ENCODE measurements at regions not wholly inside any gene's neighbourhood (a gene's known extent, or its start where the extent isn't known, plus 50 kb on each side); places are given as distances from the start of the nearest gene placed in this dataset.

GRCh38 chr15:29601811-29602210 is 220.5 kb downstream of the TJP1 start:
- no peak for DNase-seq (ENCODE audit: low spot score)

GRCh38 chr15:29600262-29600661 is 222.0 kb downstream of the TJP1 start:
- DNase-seq (ENCODE audit: low spot score): no peak

DNA sequence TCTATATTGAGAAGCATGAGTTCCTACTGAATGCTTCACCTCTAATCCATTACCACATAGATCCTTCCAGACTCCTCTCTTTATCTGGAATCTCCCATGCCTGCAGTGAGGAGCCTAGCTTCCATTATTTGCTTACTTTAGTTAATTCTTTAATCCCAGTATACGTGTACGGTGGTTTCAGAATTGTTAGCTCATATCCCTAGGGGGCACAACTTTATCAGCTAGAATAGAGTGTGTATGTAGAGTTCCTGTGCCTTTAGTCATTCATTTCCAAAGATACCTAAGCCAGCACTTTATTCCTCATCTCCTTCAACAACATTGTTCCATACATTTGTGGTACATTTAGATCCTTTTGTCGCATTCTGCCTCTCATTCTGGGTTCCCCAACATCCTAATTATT is 226.0 kb downstream of the TJP1 start:
- DNase-seq (ENCODE audit: low spot score): peak; percentile 8

- DNase-seq (ENCODE audit: low spot score): no peak
Observed at GRCh38 chr15:29593629-29594028, 228.6 kb downstream of the TJP1 start.

DNA sequence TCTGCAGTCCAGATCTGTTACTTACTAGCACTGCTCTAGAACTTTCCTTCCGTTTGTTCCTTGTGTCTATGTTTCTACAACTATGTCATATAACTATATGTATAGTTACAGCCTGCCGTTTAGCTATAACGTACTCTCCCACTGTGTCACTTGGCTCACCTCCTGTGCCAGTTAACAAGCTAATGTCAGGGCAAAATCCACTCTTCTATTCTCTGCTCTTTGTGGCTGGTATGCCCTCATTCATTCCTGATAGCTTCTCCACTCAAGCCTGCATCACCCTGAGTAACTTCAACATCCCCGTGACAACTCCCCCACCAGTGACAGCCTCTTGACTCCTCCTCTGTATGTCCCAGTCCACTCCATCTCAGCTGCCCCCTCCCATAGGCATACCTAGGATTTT is 229.2 kb downstream of the TJP1 start:
- DNase-seq (ENCODE audit: low spot score): no peak

DNA sequence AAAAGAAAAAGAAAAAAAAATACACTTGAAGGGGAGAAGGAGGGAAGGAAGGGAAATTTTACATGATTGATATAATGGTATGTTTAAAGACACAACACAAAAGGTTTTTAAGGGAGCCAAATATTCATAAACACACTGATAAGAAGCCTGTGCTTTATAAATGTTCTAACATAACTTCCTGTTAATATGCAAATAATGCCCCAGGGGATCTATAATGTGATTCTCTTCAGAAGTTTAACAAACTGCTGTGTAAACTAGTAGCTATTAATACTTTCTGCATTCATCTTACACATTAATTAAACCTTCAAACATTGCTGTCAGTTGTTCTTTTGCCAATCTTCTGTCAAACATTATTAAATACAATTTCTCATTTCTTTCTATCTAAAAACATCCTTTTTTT is 231.6 kb downstream of the TJP1 start:
- no peak for DNase-seq (ENCODE audit: low spot score)

DNA sequence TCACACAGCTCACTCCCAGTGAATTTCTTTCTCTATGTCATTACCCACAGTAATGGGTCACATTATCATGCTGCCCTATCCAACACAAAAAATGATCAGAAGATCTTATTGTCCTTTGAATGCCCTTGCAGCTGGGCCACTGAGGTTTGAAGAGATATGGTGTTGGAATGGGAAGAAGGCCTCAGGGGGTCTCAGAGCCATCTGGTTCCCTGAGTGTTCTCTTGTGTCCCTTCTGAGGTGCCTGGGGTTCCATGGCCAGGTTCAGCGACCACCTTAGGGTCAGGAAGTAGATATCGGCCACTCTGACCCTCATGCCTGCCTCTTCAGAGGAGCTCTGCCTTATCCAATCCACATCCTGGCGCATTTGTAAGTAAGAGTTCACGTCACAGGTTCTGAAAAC is 232.3 kb downstream of the TJP1 start:
- DNase-seq (ENCODE audit: low spot score): no peak

GRCh38 chr15:29589416-29589815 is 232.9 kb downstream of the TJP1 start:
- no peak for DNase-seq (ENCODE audit: low spot score)

DNA sequence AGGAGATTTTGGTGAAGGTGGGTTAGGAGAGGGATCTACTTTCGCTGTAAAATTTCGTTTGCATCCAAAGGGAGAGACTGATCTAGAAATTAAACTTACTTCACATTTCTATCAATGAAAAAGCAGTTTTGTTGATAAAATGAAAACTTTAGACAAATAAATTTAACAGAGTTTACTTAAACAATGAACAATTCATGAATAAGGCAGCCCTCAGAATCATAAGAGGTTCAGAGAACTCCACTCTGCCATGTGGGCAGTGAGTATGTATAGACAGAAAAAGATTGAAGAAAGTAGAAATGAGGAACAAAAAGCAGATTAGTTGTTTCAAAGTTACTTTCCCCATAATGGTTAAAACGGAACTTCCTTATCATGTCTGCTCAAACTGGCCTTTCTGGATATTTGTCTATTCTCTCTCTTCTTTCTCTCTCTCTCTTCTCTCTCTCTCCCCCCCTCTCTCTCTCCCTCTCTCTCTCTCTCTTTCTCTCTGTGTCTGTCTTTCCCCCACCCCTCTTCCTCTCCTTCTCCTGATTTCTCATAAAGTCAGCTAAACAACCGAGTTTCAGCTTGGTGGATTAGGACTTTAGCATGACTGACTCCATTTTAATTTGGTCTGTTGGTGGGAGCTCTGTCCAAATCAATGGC is 248.9 kb downstream of the TJP1 start:
- no peak for DNase-seq (ENCODE audit: low spot score)

GRCh38 chr15:29571792-29572431 is 250.4 kb downstream of the TJP1 start:
- peak; percentile 21 for DNase-seq (ENCODE audit: low spot score)

- DNase-seq (ENCODE audit: low spot score): peak; percentile 50
Observed at GRCh38 chr15:29570948-29571791, 251.1 kb downstream of the TJP1 start.

DNA sequence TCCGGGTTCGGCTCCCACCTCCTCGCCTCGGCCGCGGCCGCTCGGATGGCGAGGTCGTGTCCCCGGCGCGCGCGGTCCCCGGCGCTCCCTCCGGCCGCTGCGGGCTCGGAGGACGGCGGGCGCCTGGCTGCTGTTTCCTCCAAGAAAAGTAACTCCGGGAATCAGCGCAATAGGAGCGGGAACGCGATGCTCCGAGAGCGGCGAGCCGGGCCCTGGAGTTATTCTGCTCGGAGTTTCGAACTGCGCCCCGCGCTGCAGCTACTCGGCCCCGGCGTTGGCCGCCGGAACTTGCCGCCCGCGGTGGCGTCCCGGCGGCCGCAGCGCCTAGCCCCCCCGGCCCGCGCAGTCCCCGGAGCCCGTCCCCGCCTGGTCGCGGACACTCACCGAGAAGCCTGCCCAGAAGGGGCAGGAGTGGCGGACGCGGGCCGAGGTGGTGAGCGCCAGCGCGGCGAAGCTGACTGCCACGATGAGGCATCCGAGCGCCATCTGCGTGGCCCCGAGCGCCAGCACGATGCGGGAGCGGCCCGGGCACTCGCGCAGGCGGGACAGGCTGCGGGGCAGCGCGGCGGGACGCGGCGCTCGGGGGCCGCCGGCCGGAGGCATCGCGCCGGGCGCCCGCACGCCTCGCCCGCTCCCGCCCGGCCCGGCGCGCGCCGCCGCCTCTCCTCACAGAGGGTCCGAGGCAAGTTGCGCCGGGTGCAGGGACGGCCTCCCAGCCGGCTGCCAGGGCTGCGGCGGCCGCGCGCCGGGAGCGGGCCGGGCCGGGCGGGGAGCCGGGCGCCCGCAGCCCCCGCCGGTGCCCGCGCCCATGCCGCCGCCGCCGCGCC is 251.9 kb downstream of the TJP1 start:
- DNase-seq (ENCODE audit: low spot score): peak; percentile 11

DNA sequence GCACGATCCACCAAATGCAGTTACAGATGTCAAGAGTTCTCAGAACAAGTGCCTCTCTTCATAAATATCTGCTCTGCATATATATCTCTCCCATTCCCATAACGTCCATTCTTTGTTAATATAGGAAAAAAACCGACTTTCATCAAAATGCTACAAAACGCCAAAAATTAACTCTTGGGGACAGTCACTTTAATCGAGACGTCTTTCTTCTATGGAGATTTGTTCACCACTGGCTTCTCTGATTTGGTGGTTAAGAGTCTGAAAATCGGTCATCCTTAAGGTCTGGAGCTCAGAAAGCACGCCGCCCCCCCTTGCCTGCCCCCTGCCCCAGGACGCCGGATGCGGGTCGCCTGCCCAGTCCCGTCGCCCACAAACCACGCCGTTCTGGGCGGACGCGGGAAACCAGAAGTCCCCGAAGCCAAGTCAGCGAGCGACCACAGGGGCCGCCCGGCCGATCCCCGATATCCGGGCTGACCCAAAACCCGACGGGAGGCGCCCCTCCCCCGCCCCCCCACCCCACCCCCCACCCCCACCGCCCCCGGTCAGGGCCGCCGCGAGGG is 252.7 kb downstream of the TJP1 start:
- peak; percentile 10 for DNase-seq (ENCODE audit: low spot score)

- DNase-seq (ENCODE audit: low spot score): peak; percentile 78
Observed at GRCh38 chr15:29568840-29569532, 253.3 kb downstream of the TJP1 start.

- DNase-seq (ENCODE audit: low spot score): no peak
Observed at GRCh38 chr15:29567336-29567735, 254.9 kb downstream of the TJP1 start.

DNA sequence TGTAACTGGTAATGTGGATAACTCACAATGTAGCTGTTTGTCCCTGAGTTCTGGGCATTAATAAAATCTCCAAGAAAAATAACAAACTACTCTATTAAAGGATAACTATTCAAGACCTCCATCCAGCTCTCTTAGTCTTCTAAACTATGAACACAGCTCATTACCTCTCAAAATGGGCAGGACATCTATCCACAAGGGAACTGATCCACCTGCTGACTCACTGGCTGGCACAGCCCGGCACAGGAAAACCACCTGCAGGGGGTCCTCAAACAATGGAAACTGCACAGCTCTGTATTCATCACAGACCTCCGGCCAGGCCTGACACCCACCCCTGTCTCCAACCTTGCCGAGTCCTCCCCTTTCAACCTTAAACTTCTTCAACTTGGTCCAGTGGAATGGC is 255.4 kb downstream of the TJP1 start:
- no peak for DNase-seq (ENCODE audit: low spot score)

GRCh38 chr15:29563112-29563511 is 259.2 kb downstream of the TJP1 start:
- DNase-seq (ENCODE audit: low spot score): no peak

GRCh38 chr15:29560896-29561295 is 261.4 kb downstream of the TJP1 start:
- DNase-seq (ENCODE audit: low spot score): no peak

DNA sequence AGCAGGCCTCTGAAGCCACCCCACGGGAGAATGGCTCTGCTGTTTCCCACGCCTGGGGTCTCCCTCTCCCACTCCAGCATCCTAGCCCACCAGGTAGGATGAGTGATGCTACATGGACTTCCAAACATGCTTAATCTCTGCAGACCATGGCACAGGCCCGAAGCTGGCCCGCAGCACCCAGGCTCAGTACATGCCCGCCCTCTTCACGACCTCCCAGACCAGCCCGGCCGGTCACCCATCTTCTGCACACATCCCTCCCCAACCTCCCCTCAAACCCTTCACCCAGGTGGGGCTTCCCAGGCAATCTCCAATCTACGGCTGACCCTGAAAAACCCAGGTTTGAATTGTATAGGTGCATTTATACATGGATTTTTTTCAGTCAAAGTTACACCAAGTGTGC is 264.0 kb downstream of the TJP1 start:
- DNase-seq (ENCODE audit: low spot score): no peak

GRCh38 chr15:29557171-29557570 is 265.1 kb downstream of the TJP1 start:
- DNase-seq (ENCODE audit: low spot score): no peak

- DNase-seq (ENCODE audit: low spot score): no peak
Observed at GRCh38 chr15:29556380-29556779, 265.9 kb downstream of the TJP1 start.
